ENCODE measurements at regions not wholly inside any gene's neighbourhood (a gene's known extent, or its start where the extent isn't known, plus 50 kb on each side); places are given as distances from the start of the nearest gene placed in this dataset.

DNA sequence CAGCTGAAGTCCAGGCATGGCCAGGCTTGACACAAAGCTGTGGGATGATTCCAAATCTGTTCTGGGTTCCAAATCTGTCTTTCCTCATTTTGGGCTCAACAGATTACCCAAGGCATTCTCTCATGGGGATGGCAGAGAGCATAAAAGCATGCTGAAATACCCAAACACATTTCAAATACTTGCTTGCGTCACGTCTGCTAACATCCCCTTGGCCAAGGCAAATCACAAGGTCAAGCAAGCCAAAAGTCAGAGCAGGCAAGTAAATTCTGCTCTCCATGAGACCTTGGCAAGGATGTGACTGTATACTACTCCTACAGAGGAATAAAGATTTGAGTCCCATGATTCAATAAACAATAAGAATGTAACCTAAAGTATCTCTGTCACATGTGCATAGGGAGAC is 306.7 kb downstream of the EPB41L4A start:
- no peak for DNase-seq (ENCODE audit: low read depth)

DNA sequence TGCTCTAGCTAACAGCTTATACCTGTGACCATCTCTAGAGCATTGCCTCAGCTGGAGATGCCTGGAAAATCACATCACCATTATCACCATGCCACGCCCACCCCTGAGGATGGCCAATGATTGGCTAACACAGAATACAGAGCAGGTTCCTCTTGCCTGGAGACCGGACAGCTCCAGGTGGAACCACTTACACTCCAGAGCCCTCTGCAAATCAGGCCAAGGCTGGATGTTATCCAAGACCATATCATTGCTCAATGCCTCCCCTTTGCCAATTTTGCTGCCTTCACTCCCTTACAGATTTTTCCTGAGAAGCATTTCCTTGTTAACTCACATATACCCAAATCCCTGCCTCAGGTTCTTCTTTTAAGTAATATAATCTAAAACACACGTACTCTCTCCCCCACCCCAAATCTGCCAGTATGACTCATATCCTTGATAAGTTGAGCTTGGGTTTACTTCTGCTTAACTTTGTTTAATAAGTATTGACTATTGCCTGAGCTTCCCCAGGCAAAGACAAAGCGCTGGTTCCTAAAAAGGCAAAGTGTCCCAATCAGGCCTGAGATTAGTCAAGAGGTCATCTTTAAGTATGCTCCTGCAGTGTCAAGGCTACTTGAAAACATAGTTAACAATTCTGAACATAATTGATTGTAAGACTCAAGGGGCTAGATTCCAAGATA is 309.6 kb downstream of the EPB41L4A start:
- peak; percentile 21 for DNase-seq (ENCODE audit: low read depth)

DNA sequence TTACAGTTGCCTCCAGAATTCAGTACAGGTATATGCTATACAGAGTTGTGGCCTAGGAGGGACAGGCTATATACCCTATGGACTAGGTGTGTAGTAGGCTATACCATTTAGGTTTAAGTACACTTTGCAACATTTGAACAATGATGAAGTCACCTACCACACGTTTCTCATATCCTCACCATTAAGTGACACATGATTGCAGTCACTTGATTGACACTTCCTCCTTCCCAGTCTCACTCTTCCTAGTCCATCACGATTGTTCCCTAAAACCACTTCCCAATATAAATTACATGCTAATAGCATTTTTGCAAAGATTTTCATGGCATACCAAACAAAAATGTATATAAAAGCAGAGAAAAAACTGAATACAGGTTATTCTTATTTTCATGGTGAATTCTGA is 312.2 kb downstream of the EPB41L4A start:
- DNase-seq (ENCODE audit: low read depth): no peak

DNA sequence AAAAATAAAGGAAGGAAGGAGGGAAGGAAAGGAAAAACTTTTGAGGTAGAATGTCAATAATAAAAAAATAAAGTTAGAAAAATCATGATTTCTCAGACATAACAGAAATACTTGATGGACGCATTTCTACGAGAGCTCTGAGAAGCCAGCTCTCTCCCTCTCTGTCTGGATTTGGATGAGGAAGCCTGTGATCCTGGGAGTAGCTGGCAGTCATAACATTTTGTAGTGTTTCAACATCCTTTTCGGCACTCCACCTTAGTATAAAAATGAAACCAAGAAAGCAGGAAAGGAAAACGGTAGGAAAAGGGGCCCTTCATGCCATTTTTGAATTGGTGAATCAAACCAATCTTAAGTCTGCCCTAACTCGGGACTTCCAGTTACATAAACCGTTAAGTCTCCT is 321.3 kb downstream of the EPB41L4A start:
- DNase-seq (ENCODE audit: low read depth): no peak

DNA sequence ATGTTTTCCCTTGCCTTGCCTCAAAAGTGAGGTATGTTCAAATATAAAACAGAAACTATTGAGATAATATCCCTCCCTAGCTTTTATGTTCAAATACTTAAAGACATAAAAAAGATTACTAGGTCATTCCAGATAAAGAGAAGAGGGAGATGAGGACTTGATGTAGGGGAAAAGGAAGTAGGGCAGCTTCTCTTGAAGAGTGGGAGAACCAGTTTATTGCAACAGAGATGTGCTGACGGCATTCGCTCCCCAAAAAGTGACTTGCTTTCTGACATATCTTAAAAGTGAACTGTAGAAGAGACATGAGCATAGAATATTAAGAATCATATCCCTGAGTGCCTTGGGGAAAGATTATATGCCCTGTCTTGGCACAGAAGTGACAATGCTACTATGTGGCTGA is 330.2 kb upstream of the NREP start:
- no peak for DNase-seq (ENCODE audit: low read depth)

DNA sequence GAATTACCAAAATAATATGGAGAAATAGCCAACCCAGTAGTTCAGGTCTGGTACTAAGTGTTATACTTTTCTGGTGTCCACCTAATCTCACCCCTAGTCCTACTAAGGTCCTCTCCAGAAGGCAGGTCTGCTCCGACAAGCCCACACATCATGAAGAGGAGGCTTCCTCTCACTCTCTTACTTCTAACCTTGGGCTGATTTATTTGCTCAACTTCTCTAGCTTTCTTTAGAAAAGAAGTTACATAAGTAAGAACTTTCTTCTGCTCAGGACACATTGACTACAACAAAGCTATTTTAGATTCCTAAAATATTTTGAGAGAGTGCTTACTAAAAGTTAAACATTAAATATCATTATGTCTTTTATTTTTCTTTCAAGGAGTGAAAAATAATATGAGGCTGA is 329.7 kb upstream of the NREP start:
- DNase-seq (ENCODE audit: low read depth): no peak

DNA sequence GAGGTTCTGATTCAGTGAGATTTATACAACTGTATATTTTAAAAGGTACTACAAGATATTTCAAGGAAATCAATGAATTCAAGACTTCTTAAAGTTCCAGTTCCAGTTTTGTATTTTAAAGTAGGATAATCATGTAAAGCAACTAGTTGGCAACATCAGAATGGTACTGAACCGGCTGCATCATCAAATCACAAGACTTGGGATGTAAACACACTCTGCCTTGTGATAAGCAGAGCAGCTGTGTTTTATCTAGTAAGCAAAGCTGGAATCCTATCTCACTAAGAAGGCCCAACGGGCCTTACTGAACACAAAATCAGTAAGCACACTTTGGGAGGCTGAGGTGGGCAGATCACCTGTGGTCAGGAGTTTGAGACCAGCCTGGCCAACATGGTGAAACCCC is 327.2 kb upstream of the NREP start:
- DNase-seq (ENCODE audit: low read depth): peak; percentile 4

DNA sequence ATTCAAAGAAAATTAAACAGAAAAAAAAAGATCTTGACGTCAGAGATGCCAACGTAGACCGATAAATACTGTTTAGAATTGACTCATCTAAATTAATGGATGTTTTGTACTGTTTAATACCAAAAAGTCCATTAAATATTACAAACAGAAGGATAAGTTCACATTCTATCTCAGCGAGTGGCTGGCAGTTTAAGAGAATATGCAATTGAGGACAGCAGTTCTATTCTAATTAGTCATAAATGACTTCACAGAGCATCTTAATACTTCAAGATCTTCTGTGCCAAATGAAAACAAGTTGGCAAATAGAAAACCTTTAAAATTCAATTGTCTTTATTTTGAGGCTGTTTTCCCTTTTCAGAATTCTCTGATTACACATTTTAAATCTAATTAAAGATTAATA is 326.6 kb upstream of the NREP start:
- DNase-seq (ENCODE audit: low read depth): no peak

DNA sequence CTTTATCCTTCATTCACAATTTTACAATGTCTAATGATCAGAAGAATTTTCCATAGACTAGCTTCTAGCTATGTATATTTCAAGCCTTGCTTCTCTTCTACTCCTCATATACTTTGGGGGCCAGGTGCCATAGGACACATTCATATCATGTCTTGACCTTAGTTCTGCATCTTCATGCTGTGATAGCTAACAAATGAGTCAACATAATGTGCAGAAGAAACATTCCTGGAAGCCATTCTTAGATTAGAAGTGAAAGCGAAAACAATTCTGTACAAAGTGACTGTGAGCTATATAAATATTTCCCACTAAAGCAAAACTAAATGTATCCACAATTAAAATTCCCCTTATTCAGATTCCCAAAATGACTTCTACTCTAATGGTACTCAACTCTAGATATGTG is 320.2 kb upstream of the NREP start:
- no peak for DNase-seq (ENCODE audit: low read depth)

DNA sequence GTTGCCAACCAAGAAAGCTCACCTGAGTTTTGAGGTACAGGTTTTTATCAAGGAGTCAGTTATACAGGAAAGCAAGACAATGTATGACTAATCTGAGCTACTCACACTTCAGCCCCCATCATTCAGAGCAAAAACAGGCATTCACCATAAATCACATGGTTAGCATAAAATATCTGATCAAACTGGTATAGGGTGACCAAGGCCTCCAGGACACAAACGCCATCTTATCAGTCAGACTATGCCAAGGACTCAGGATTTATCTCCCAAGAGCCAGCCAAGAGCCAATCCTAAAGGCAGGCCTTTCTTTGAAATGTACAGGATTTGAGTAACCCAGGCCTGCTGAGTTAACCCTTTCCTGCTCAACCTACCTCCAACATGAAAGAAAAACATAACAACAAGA is 313.0 kb upstream of the NREP start:
- DNase-seq (ENCODE audit: low read depth): no peak

DNA sequence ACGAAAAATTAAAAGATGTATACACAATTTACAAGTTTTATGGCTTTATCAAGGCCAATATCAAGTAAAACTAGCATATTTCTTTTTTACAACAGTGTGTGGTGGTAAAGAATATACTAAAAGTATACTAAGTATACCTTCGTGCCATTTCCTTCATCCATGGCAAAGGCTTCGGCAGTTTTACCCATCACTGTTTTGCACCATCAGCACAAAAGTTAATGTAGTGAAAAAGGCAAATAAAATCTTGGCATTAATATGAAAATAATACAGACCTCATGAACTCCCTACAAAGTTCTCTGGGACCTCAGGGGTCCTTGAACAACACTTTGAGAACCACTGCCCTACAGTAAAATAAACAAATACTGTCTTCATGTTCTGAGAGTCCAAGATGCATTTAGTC is 312.3 kb upstream of the NREP start:
- DNase-seq (ENCODE audit: low read depth): no peak

DNA sequence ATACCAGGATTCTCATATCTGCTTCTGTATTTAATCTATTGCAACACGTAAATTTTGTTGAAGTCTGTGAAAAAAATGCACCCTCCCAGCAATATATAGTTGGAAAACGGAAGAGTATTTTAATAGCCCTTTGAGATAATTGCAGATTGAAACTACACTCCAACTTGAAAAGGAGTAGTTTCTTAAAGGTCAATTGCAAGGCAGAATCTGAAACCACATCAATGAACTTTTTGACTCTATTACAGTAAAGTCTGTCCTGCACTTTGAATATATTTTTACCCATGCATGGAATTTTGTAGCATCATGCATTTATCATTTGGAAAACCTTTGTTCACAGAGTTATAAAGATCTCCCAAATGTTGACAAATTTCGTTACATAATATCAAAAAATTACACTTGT is 311.6 kb upstream of the NREP start:
- no peak for DNase-seq (ENCODE audit: low read depth)

DNA sequence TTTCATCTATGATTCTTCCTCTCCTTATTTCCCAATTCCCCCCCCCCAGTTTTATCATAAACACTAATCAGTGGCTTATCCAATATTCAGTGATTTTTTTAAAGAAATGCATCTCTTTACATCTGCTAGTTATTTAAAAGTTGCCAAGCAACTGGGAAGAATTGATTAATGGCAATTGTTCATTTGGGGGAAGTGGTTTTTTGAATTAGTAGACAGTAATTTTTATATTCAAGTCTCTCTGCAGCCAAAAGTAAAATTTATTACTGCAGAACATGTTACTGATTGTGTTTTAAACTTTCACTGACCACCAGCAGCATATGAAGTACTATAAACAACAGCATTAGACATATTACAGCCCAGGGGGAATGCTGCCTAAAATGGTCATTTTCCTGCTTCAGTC is 308.8 kb upstream of the NREP start:
- DNase-seq (ENCODE audit: low read depth): no peak

DNA sequence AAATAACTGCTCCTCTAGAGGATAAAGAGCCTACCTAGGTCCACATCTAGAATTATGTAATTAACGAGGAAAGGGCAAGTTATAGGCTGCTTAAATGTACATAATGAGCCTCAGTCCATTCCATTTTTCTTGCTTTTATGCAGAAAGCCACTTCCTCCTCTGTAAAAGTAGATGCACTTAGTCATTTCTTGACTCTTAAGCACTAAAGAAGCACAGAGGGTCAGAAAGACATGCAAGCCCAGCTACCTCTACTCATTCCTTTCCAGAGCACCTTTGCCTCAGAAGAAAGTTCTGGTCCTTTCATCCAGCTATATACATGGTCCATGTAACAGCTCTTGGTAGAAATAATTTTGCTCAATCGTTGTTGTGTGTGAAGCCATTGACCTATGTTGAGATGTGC is 308.0 kb upstream of the NREP start:
- DNase-seq (ENCODE audit: low read depth): no peak

DNA sequence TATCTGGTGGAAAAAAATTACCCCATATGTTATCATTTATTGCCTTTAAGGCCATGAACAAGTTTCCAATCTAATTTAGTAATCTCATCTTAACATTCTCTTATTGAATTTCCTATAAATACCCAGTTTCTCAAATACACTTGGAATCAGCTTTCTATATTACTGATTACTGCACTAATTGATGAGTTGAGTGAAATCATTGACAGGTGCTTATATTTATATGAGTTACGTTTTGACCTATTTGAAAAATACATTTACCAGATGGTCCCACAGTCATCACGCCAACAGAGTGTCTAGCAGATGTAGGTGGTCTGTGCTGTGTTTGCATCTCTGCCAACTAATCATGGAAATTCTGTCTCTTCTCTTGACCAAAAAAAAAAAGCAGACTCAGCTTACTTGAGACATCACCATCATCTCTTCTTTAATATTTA is 307.3 kb upstream of the NREP start:
- DNase-seq (ENCODE audit: low read depth): no peak

DNA sequence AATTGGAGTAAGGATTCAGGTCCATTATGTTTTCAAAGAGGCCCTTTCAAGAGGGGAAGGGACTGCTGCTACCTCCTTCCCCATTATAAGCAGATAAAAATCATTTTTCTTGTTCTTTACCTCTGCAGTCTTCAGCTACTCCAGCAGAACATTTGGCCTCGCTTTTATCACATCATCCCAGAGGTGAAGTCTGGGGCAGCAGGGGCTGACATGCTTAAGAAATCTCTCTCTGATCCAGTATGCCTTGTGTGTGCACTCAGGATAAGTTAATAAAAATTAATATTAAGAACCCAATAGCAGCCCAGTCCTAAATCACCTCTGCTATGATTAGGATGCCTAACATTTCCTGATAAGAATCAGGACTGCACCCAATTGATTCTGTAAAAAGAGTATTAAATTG is 306.9 kb upstream of the NREP start:
- no peak for DNase-seq (ENCODE audit: low read depth)

DNA sequence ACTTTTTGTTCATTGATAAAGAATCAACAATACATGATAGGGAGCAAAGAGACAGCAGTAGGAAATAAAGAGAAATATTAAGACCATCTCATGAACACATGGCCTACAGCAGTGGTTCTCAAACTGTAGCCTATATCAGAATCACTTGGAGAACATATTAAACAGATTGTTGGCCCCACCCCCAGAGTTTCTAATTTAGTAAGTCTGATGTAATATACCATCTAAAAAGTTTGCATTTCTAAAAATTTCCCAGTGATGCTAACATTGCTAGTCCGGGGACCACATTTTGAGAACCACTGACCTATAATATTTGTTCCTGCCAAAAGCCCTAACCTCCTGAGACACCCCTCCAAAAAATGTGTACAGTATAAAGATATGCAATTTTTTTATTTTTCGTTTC is 306.2 kb upstream of the NREP start:
- no peak for DNase-seq (ENCODE audit: low read depth)

DNA sequence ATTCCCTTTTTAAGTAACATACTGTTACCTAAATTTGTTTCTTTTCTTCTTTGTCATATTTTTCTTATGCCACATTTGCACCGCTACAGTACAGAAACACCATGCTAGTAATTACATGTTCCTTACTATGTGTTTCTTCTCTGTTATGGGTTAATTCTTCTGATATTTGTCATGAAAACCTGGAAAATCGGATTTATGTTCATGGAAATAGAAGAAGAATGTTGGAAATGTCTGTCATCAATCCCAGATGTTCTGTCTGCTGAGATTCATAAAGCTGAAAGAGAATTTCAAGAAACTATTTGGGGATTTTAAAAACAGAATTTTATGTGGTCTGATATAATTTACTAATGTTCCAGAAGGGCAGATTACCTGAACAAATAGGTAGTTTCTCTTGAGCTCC is 305.2 kb upstream of the NREP start:
- no peak for DNase-seq (ENCODE audit: low read depth)

DNA sequence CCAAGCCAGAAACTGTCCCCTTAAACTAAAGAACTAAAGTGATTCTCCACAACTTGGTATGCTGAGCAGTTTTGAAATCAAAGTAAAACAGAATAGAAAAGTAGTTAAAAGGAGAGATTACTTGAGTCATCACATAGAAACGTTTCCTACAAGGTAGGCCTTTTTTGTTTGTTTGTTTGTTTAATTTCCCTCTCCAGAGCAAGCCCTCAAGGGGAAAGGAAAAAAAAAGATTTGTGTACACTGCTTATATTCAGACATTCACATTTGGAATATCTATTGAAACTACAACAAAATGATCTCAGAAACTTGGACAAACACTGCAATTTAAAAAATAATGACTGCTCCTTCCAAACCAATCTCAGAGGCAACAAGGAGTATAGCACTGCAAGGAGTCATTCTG is 304.7 kb upstream of the NREP start:
- DNase-seq (ENCODE audit: low read depth): no peak

DNA sequence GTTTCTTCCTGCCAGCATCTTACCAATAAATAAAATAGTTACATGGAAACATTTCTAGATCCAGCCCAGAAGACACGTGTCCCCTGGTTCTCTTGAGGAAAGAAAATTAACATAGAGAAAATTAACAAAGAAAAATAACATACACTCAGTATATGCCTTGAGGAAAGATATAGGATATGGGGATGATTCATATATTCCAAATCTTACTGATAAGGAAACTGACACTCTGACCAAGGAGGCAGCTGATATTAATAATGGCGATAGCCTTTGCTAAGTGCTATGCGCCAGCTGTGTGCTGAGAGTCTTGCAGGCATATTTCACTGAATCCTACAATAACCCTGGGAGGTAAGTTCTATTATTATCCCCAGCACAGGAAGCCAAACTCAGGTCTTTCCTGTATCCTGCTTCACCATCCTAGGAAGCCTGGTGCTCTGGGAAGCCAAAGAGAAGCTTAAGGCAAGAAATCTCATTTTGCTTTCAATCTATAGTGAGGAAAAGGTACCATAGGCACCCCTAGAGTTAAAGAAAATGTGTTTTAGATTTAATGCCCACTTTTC is 302.7 kb upstream of the NREP start:
- peak; percentile 17 for DNase-seq (ENCODE audit: low read depth)

DNA sequence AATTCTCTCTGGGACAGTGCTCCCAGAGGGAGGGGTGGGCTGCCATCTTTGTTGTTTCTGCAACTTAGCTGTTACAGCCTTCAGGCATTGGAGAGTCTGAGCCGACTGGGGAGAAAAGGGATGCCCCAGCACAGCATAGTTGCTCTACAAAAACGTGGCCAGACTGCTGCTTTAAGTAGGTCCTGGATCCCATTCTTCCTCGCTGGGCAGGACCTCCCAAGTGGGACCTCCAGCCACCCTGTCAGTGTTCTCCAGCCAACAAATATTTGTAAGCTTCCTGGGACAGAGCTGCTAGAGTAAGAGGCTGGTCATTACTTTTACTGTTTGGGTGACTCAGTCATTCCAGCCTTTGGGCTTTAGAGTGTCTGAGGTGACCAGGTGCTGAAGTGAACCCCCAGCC is 292.7 kb upstream of the NREP start:
- no peak for DNase-seq (ENCODE audit: low read depth)

DNA sequence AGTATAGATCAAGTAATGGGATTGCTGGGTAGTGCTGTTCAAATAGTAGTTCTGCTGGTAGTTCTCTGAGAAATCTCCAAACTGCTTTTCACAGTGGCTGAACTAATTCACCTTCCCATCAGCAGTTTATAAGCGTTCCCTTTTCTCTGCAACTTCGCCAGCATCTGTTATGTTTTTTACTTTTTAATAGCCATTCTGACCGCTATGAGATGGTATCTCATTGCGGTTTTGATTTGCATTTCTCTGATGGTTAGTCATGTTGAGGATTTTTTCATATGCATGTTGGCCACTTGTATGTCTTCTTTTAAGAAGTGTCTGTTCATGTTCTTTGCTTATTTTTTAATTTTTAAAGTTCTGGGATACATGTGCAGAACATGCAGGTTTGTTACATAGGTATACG is 279.2 kb upstream of the NREP start:
- no peak for DNase-seq (ENCODE audit: low read depth)

DNA sequence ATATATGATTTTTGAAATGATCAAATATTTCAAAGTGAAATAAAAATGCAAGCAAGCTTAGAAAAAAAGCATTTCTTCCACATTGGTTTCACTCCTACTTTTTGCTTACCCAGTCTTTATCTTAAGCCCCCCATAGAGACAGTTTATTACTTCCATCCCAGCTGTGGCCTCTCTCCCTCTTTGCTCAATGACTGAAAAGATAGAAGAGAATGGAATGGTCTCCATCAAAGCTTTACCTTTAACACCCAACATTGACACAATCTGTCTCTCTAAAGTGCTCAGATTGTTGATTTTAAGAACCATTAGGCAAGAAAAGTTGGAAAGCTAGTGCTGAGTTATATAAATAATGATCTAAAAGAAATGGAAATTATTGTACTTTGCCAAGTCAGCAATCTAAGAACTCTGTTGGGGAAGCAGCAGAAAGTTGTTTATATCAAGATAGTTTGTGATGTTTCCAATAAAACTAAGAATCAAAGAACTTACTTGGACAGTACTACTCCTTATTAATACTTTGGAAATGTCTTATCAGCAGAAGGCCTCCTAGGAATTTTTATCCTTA is 277.5 kb upstream of the NREP start:
- DNase-seq (ENCODE audit: low read depth): no peak

Measured in myocyte (in vitro differentiated cells).